GM12874 (cell line): ENCODE measurements at regions not wholly inside any gene's neighbourhood (a gene's known extent, or its start where the extent isn't known, plus 50 kb on each side); places are given as distances from the start of the nearest gene placed in this dataset.

Experiments used
- TF ChIP-seq, protein P1 (sequence below): IDR thresholded peaks from 2 replicates; pipeline ENCODE4 v1.5.1; 2011; ENCODE audit warnings: low read depth, mild to moderate bottlenecking, control low read depth, low read length, moderate library complexity; ENCODE audit not compliant: insufficient read depth

DNA sequence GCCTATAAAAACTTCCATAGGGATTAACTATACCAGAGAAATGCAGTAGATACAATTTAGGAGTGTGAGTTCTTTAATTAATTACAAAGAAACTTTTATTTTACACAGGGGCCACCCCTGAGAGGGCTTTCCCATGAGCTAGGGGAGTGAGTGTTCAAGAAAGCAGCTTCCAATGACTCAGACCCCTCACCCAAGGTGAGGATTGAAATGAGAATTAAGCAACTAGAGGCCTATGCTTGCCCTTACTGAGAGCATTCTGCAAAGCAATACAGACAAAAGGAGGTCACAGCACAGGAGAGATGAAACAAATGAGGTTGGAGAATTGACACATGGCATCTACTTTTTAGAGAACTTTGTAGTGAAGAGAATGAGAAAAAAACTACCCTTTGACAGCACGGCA lies 301.8 kb downstream of the WDR11 start:
- TF ChIP-seq, protein P1, sequence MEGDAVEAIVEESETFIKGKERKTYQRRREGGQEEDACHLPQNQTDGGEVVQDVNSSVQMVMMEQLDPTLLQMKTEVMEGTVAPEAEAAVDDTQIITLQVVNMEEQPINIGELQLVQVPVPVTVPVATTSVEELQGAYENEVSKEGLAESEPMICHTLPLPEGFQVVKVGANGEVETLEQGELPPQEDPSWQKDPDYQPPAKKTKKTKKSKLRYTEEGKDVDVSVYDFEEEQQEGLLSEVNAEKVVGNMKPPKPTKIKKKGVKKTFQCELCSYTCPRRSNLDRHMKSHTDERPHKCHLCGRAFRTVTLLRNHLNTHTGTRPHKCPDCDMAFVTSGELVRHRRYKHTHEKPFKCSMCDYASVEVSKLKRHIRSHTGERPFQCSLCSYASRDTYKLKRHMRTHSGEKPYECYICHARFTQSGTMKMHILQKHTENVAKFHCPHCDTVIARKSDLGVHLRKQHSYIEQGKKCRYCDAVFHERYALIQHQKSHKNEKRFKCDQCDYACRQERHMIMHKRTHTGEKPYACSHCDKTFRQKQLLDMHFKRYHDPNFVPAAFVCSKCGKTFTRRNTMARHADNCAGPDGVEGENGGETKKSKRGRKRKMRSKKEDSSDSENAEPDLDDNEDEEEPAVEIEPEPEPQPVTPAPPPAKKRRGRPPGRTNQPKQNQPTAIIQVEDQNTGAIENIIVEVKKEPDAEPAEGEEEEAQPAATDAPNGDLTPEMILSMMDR = no peak

DNA sequence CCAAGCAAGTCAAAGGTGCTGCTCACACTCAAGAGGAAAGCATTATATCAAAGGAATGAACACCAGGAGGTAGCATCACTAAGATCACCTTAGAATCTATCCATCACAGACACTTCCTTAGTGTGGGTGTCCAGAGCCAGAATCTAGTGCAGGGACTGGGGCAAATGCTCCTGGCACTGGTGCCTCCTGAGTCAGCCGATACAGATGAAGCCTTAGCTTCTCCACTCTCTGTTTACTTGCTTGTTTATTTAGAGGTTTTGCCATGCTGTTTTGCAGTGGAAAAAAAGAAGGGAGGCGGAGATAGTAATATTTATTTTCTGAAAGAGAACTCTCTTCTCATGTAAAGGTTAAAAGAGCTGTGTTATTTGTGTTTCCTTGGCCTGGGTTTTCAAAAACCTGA lies 303.1 kb downstream of the WDR11 start:
- TF ChIP-seq, protein P1 = no peak

GRCh38 chr10:121154846-121155245 lies 303.7 kb downstream of the WDR11 start:
- TF ChIP-seq, protein P1 = no peak

- TF ChIP-seq, protein P1 = no peak
These were observed 304.7 kb downstream of the WDR11 start for GRCh38 chr10:121155742-121156474.

GRCh38 chr10:121157998-121158397 lies 306.8 kb downstream of the WDR11 start:
- TF ChIP-seq, protein P1 = no peak

GRCh38 chr10:121158988-121159579 lies 307.9 kb downstream of the WDR11 start:
- TF ChIP-seq, protein P1 = no peak

DNA sequence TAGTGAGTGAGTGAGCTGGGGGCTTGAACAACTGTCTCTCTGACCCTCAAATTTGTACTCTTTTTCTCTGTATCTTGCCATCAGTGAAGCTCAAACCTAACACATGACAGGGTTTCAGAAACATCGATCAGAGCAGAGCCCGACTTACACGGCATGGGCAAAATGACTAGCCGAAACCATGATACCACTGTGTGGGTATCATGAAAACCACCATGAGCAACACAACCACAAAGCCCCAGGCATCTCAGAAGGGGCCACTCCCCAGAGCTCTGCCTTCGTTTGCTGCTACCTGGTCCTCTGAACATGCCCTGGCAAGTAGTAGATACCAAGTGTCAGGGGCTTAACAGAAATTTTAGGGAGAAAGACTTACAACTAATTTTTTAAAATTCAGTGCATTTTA lies 308.5 kb downstream of the WDR11 start:
- TF ChIP-seq, protein P1 = no peak
